HAP-1 (cell line): ENCODE measurements at regions not wholly inside any gene's neighbourhood (a gene's known extent, or its start where the extent isn't known, plus 50 kb on each side); places are given as distances from the start of the nearest gene placed in this dataset.

Experiments used
- DNase-seq, 2 experiments: peaks; one replicate each; pipeline ENCODE4 v3.0.0-alpha.2; 2016 to 2020; ENCODE audit warnings: low spot score in 2 of 2
- H3K27me3 ChIP-seq: fragments of 250-450 bp; sonication (Bioruptor Pico); 2 replicates; pipeline ENCODE4 v1.5.1; 2020; ENCODE audit warnings: low read depth, mild to moderate bottlenecking, moderate library complexity
- H3K36me3 ChIP-seq: fragments of 250-450 bp; sonication (Bioruptor Pico); replicated peaks from 2 replicates; pipeline ENCODE4 v1.5.1; 2020; ENCODE audit warnings: mild to moderate bottlenecking
- H3K4me1 ChIP-seq: fragments of 250-450 bp; sonication (Bioruptor Pico); 2 replicates; pipeline ENCODE4 v1.5.1; 2020; ENCODE audit warnings: mild to moderate bottlenecking
- H3K4me3 ChIP-seq: fragments of 250-450 bp; sonication (Bioruptor Pico); 2 replicates; pipeline ENCODE4 v1.5.1; 2020; ENCODE audit warnings: mild to moderate bottlenecking, moderate library complexity
- H3K9me3 ChIP-seq: fragments of 250-450 bp; sonication (Bioruptor Pico); 2 replicates; pipeline ENCODE4 v1.5.1; 2020; ENCODE audit warnings: mild to moderate bottlenecking, moderate library complexity
- in situ Hi-C: fragments of 300-500 bp; cut with MboI; formaldehyde crosslinking; loops from 3 replicates; pipeline ENCODE4 v1.14.3; 2020; ENCODE audit warnings: low sequenced_read_pairs, inconsistent platforms, mixed read lengths

GRCh38 chr10:111515264-111515663 lies 438.4 kb downstream of the ADRA2A start:
- H3K27me3 ChIP-seq = no peaks in the 10 kb centered on the region
- no peaks in the 10 kb centered on the region for H3K9me3 ChIP-seq
- no peaks in the 10 kb centered on the region for H3K36me3 ChIP-seq
- H3K4me1 ChIP-seq = no peaks in the 10 kb centered on the region
- DNase-seq = no peak
- in situ Hi-C loops = no loop called here
- no peak overlapping the region for H3K4me3 ChIP-seq

GRCh38 chr10:111515706-111516105 lies 438.9 kb downstream of the ADRA2A start:
- Histone ChIP-seq H3K27me3 (no peaks in the 10 kb centered on the region), H3K4me3 (no peak overlapping the region)
- in situ Hi-C loops = no loop called here

GRCh38 chr10:111516144-111516543 lies 439.3 kb downstream of the ADRA2A start:
- Histone ChIP-seq H3K27me3 (no peaks in the 10 kb centered on the region), H3K4me3 (no peak overlapping the region), H3K36me3 (no peaks in the 10 kb centered on the region), H3K4me1 (no peaks in the 10 kb centered on the region), H3K9me3 (no peaks in the 10 kb centered on the region)
- in situ Hi-C loops = no loop called here
- DNase-seq = no peak

More at GRCh38 chr10:111515706-111516105, 438.9 kb downstream of the ADRA2A start:
- Histone ChIP-seq H3K9me3 (no peaks in the 10 kb centered on the region), H3K36me3 (no peaks in the 10 kb centered on the region), H3K4me1 (no peaks in the 10 kb centered on the region)
- no peak for DNase-seq

GRCh38 chr10:111522141-111522540 lies 445.3 kb downstream of the ADRA2A start:
- in situ Hi-C loops = no loop called here
- H3K27me3 ChIP-seq = no peaks in the 10 kb centered on the region
- no peak overlapping the region for H3K4me3 ChIP-seq
- no peaks in the 10 kb centered on the region for H3K4me1 ChIP-seq
- DNase-seq = no peak
- H3K9me3 ChIP-seq = no peaks in the 10 kb centered on the region
- H3K36me3 ChIP-seq = no peaks in the 10 kb centered on the region

GRCh38 chr10:111522551-111522950 lies 445.7 kb downstream of the ADRA2A start:
- no peak overlapping the region for H3K4me3 ChIP-seq
- no peak for DNase-seq
- no peaks in the 10 kb centered on the region for H3K4me1 ChIP-seq
- no peaks in the 10 kb centered on the region for H3K9me3 ChIP-seq
- in situ Hi-C loops = no loop called here
- H3K36me3 ChIP-seq = no peaks in the 10 kb centered on the region
- no peaks in the 10 kb centered on the region for H3K27me3 ChIP-seq

- Histone ChIP-seq H3K4me1 (no peaks in the 10 kb centered on the region), H3K9me3 (no peaks in the 10 kb centered on the region), H3K4me3 (no peak overlapping the region), H3K36me3 (no peaks in the 10 kb centered on the region), H3K27me3 (no peaks in the 10 kb centered on the region)
- in situ Hi-C loops = no loop called here
- no peak for DNase-seq
These were observed 446.2 kb downstream of the ADRA2A start for GRCh38 chr10:111523016-111523415.

- H3K36me3 ChIP-seq = no peaks in the 10 kb centered on the region
- H3K27me3 ChIP-seq = no peaks in the 10 kb centered on the region
- no peak overlapping the region for H3K4me3 ChIP-seq
- no peak for DNase-seq
- H3K9me3 ChIP-seq = no peaks in the 10 kb centered on the region
- H3K4me1 ChIP-seq = no peaks in the 10 kb centered on the region
- in situ Hi-C loops = no loop called here
These were observed 447.3 kb downstream of the ADRA2A start for GRCh38 chr10:111524134-111524533.

- Histone ChIP-seq H3K4me3 (no peak overlapping the region), H3K36me3 (no peaks in the 10 kb centered on the region), H3K9me3 (no peaks in the 10 kb centered on the region), H3K27me3 (no peaks in the 10 kb centered on the region), H3K4me1 (no peaks in the 10 kb centered on the region)
- no peak for DNase-seq
- in situ Hi-C loops = no loop called here
These were observed 448.9 kb downstream of the ADRA2A start for GRCh38 chr10:111525696-111526095.

GRCh38 chr10:111531690-111532089 lies 454.9 kb downstream of the ADRA2A start:
- H3K4me1 ChIP-seq = no peaks in the 10 kb centered on the region
- H3K36me3 ChIP-seq = no peaks in the 10 kb centered on the region
- H3K27me3 ChIP-seq = no peaks in the 10 kb centered on the region
- in situ Hi-C loops = no loop called here
- H3K4me3 ChIP-seq = no peak overlapping the region
- no peaks in the 10 kb centered on the region for H3K9me3 ChIP-seq
- no peak for DNase-seq

- no peaks in the 10 kb centered on the region for H3K36me3 ChIP-seq
- H3K9me3 ChIP-seq = no peaks in the 10 kb centered on the region
- DNase-seq = no peak
- in situ Hi-C loops = no loop called here
- H3K4me3 ChIP-seq = no peak overlapping the region
- H3K27me3 ChIP-seq = no peaks in the 10 kb centered on the region
- H3K4me1 ChIP-seq = no peaks in the 10 kb centered on the region
These were observed 455.3 kb downstream of the ADRA2A start for GRCh38 chr10:111532139-111532538.

GRCh38 chr10:111539246-111539645 lies 462.4 kb downstream of the ADRA2A start:
- Histone ChIP-seq H3K36me3 (no peaks in the 10 kb centered on the region), H3K4me1 (no peaks in the 10 kb centered on the region), H3K27me3 (no peaks in the 10 kb centered on the region), H3K9me3 (no peaks in the 10 kb centered on the region), H3K4me3 (no peak overlapping the region)
- in situ Hi-C loops = no loop called here
- DNase-seq = no peak

GRCh38 chr10:111543854-111544253 lies 467.0 kb downstream of the ADRA2A start:
- Histone ChIP-seq H3K36me3 (no peaks in the 10 kb centered on the region), H3K4me3 (no peak overlapping the region), H3K4me1 (no peaks in the 10 kb centered on the region), H3K9me3 (no peaks in the 10 kb centered on the region), H3K27me3 (no peaks in the 10 kb centered on the region)
- in situ Hi-C loops = no loop called here
- no peak for DNase-seq

- DNase-seq = no peak
- in situ Hi-C loops = no loop called here
- no peaks in the 10 kb centered on the region for H3K27me3 ChIP-seq
- H3K4me3 ChIP-seq = no peak overlapping the region
- no peaks in the 10 kb centered on the region for H3K9me3 ChIP-seq
- H3K4me1 ChIP-seq = no peaks in the 10 kb centered on the region
- no peaks in the 10 kb centered on the region for H3K36me3 ChIP-seq
These were observed 469.2 kb downstream of the ADRA2A start for GRCh38 chr10:111545861-111546605.

GRCh38 chr10:111548084-111548726 lies 471.4 kb downstream of the ADRA2A start:
- H3K9me3 ChIP-seq = no peaks in the 10 kb centered on the region
- no peaks in the 10 kb centered on the region for H3K36me3 ChIP-seq
- no peak overlapping the region for H3K4me3 ChIP-seq
- H3K4me1 ChIP-seq = no peaks in the 10 kb centered on the region
- H3K27me3 ChIP-seq = no peaks in the 10 kb centered on the region
- in situ Hi-C loops = no loop called here
- DNase-seq = no peak
